GM12892 (cell line): ENCODE measurements at regions not wholly inside any gene's neighbourhood (a gene's known extent, or its start where the extent isn't known, plus 50 kb on each side); places are given as distances from the start of the nearest gene placed in this dataset.

ENCODE experiments used
- POLR2A ChIP-seq: IDR thresholded peaks from 2 replicates; pipeline ENCODE4 v1.6.1; 2011; ENCODE audit warnings: low read depth, low read length, control low read depth
- POLR2AphosphoS5 ChIP-seq: IDR thresholded peaks from 2 replicates; pipeline ENCODE4 v1.6.1; 2011; ENCODE audit warnings: low read depth, low read length, control low read depth
- TAF1 ChIP-seq: IDR thresholded peaks from 2 replicates; pipeline ENCODE4 v1.6.1; 2011; ENCODE audit warnings: low read depth, mild to moderate bottlenecking, control low read depth, low read length, borderline replicate concordance

- TF ChIP-seq POLR2AphosphoS5 = no peak
- TF ChIP-seq POLR2A = no peak
- no peak for TF ChIP-seq TAF1
These were observed 249.7 kb downstream of the RHOU start for GRCh38 chr1:228984646-228985631.
